Breast epithelium (tissue), 4 donors: ENCODE measurements at regions not wholly inside any gene's neighbourhood (a gene's known extent, or its start where the extent isn't known, plus 50 kb on each side); places are given as distances from the start of the nearest gene placed in this dataset.

Experiments used
- DNase-seq, 2 donors: peaks; one replicate each; pipeline ENCODE4 v3.0.0-alpha.2; 2019; ENCODE audit warnings: low spot score in 2 of 2
- H3K27ac ChIP-seq, 2 donors: fragments of 200-600 bp; sonication (generic) in 1 of 2; one replicate each; pipeline ENCODE4 v1.5.1; 2016 to 2019; ENCODE audit warnings: mild to moderate bottlenecking in 1 of 2
- H3K27me3 ChIP-seq, 2 donors: fragments of 200-600 bp; sonication (generic) in 1 of 2; one replicate each; pipeline versions ENCODE4 v1.5.1 to v1.6.0; 2017 to 2019; ENCODE audit warnings: control low read depth in 1 of 2, mild to moderate bottlenecking in 1 of 2
- H3K36me3 ChIP-seq: fragments of 200-600 bp; one replicate; pipeline ENCODE4 v1.5.1; 2019
- H3K4me1 ChIP-seq, 2 donors: fragments of 200-600 bp; sonication (generic); one replicate each; pipeline ENCODE4 v1.5.1; 2016 to 2019; ENCODE audit warnings: control low read depth in 1 of 2
- H3K4me3 ChIP-seq, 3 donors: fragments of 200-600 bp; sonication (generic); 1 replicate in 2 of 3; 2 replicates in 1 of 3; pipeline ENCODE4 v1.5.1; 2016 to 2019; ENCODE audit warnings: mild to moderate bottlenecking in 3 of 3, moderate library complexity in 2 of 3
- H3K9me3 ChIP-seq, 2 donors: fragments of 200-600 bp; sonication (generic) in 1 of 2; one replicate each; pipeline ENCODE4 v1.5.1; 2016 to 2019; ENCODE audit warnings: control low read depth in 1 of 2
- CTCF ChIP-seq, 3 donors: fragments of 450-650 bp; IDR thresholded peaks; one replicate each; pipeline ENCODE4 v1.5.1; 2016 to 2017; ENCODE audit warnings: antibody characterized with exemption in 3 of 3, mild to moderate bottlenecking in 3 of 3, moderate library complexity in 3 of 3
- POLR2A ChIP-seq: fragments of 450-650 bp; IDR thresholded peaks from one replicate; pipeline ENCODE4 v1.6.1; 2016; ENCODE audit warnings: antibody characterized with exemption, mild to moderate bottlenecking, moderate library complexity
- POLR2AphosphoS5 ChIP-seq, 3 donors: sonication (generic); formaldehyde crosslinking; IDR thresholded peaks; one replicate each; pipeline ENCODE4 v1.6.1; 2017; ENCODE audit warnings: antibody characterized with exemption in 3 of 3
- intact Hi-C: fragments of 100-400 bp; cut with DNase I; formaldehyde crosslinking; loops from one replicate; pipeline ENCODE4 v1.15.1; 2023; ENCODE audit warnings: low total_unique reads

DNA sequence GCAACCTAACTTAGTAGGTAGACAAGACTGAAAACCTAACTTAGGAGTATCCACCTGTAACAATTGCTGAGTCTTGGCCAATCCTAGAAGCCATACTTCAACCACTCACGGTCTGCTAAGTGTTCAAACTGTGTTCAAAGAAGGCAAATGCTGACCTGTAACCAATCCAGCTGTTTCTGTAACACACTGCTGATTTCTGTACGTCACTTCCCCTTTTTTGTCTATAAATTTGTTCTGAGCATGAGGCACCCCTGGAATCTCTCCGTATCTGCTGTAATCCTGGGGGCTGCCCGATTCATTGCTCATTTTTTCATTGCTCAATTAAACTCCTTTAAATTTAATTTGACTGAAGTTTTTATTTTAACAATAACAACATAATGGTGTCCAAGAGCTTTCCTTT, 451.4 kb upstream of the ATP10A start:
- H3K27ac ChIP-seq, result no peak overlapping the region
- no peak for TF ChIP-seq POLR2A
- no peak for TF ChIP-seq POLR2AphosphoS5 (IDR thresholded peaks at IDR 0.05)
- no peak for TF ChIP-seq CTCF (IDR thresholded peaks at IDR 0.05)
- peaks cover 0 to 8% of the 10 kb centered on the region in 2 donors for H3K9me3 ChIP-seq
- H3K4me3 ChIP-seq, result no peak overlapping the region
- no peaks in the 10 kb centered on the region for H3K4me1 ChIP-seq
- intact Hi-C loops, result no loop called here
- no peaks in the 10 kb centered on the region for H3K27me3 ChIP-seq
- no peaks in the 10 kb centered on the region for H3K36me3 ChIP-seq
- DNase-seq, result no peak

GRCh38 chr15:26311710-26312236, 448.6 kb upstream of the ATP10A start:
- no peak for DNase-seq
- no peak for TF ChIP-seq CTCF (IDR thresholded peaks at IDR 0.05)
- TF ChIP-seq POLR2AphosphoS5 (IDR thresholded peaks at IDR 0.05), result no peak
- TF ChIP-seq POLR2A, result no peak
- Histone ChIP-seq H3K27me3 (no peaks in the 10 kb centered on the region), H3K36me3 (no peaks in the 10 kb centered on the region), H3K9me3 (peaks cover 0 to 8% of the 10 kb centered on the region in 2 donors), H3K4me3 (no peak overlapping the region), H3K27ac (no peak overlapping the region), H3K4me1 (no peaks in the 10 kb centered on the region)
- intact Hi-C loops, result no loop called here

DNA sequence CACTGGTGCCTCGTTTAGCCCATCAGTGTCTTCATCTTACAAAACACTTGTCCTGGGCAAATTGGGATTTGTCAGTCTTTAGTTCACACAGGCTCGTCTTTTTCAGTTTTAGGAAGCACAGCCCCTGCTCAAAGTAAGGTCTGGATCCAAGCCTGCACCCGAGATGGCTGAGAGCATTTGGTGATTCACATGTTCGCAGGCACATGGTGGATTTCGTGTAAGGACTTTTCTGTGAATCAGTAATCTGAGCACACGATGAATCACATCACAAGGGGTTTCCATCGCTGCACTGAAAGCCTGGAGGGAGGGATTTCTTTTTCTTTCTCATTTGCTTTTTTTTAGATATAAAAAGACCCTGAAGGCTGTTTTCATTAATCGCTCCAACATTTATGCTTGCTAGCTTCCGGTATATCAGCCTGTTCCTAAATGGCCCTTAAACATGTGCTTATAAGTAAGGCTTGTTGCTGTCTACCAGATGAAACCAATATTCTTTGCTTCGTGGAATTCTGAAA, 435.6 kb upstream of the ATP10A start:
- DNase-seq, result no peak
- TF ChIP-seq CTCF (IDR thresholded peaks at IDR 0.05), result no peak
- TF ChIP-seq POLR2A, result no peak
- TF ChIP-seq POLR2AphosphoS5 (IDR thresholded peaks at IDR 0.05), result no peak
- peaks cover 0 to 12% of the 10 kb centered on the region in 2 donors for H3K9me3 ChIP-seq

DNA sequence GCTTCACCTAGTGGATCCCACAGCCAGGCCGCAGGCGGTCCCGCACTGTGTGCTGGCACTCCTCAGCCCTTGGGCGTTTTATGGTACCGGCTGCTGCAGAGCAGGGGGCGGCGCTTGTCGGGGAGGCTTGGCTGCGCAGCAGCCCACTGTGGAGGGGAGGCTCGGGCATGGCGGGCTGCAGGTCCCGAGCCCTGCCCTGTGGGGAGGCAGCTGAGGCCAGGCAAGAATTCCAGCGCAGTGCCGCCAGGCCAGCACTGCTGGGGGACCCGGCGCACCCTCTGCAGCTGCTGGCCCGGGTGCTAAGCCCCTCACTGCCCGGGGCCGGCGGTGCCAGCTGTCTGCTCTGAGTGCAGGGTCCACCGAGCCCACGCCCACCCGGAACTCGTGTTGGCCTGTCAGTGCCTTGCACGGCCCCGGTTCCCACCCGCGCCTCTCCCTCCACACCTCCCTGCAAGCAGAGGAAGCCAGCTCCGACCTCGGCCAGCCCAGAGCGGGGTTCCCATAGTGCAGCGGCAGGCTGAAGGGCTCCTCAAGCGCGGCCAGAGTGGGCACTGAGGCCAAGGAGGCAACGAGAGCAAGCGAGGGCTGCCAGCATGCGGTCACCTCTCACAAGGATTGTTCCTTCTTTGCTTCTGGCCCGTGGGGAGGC, 435.0 kb upstream of the ATP10A start:
- TF ChIP-seq POLR2A (no peak), POLR2AphosphoS5 (IDR thresholded peaks at IDR 0.05) (no peak)
- H3K27ac ChIP-seq, result no peak overlapping the region

More for the DNA sequence above, 435.6 kb upstream of the ATP10A start:
- no peaks in the 10 kb centered on the region for H3K4me1 ChIP-seq
- no peak overlapping the region for H3K27ac ChIP-seq
- H3K27me3 ChIP-seq, result no peaks in the 10 kb centered on the region
- H3K4me3 ChIP-seq, result no peak overlapping the region
- no peaks in the 10 kb centered on the region for H3K36me3 ChIP-seq
- intact Hi-C loops, result no loop called here

GRCh38 chr15:26295336-26296085, 432.4 kb upstream of the ATP10A start:
- DNase-seq, result no peak

More for the DNA sequence above, 435.0 kb upstream of the ATP10A start:
- H3K9me3 ChIP-seq, result peaks cover 0 to 12% of the 10 kb centered on the region in 2 donors
- peaks cover 0 to 5% of the 10 kb centered on the region in 2 donors for H3K27me3 ChIP-seq
- H3K4me1 ChIP-seq, result no peaks in the 10 kb centered on the region
- intact Hi-C loops, result no loop called here
- no peak for DNase-seq
- H3K36me3 ChIP-seq, result no peaks in the 10 kb centered on the region
- H3K4me3 ChIP-seq, result no peak overlapping the region

More at GRCh38 chr15:26295336-26296085, 432.4 kb upstream of the ATP10A start:
- Histone ChIP-seq H3K4me1 (no peaks in the 10 kb centered on the region), H3K9me3 (peaks cover 0 to 28% of the 10 kb centered on the region in 2 donors), H3K27ac (no peak overlapping the region), H3K36me3 (no peaks in the 10 kb centered on the region), H3K27me3 (peaks cover 0 to 6% of the 10 kb centered on the region in 2 donors), H3K4me3 (no peak overlapping the region)
- intact Hi-C loops, result no loop called here
- TF ChIP-seq POLR2AphosphoS5 (IDR thresholded peaks at IDR 0.05), result no peak
